ENCODE measurements at regions not wholly inside any gene's neighbourhood (a gene's known extent, or its start where the extent isn't known, plus 50 kb on each side); places are given as distances from the start of the nearest gene placed in this dataset.

- no peak for TF ChIP-seq ATF3 (IDR thresholded peaks at IDR 0.05)
- TF ChIP-seq CTCF (IDR thresholded peaks at IDR 0.05; ENCODE audit: low read depth, low read length, missing input control), result no peak
- TF ChIP-seq ZBTB33 (IDR thresholded peaks at IDR 0.05), result no peak
- TF ChIP-seq REST (IDR thresholded peaks at IDR 0.05), result no peak
- no peak for TF ChIP-seq RAD21 (IDR thresholded peaks at IDR 0.05)
- TF ChIP-seq SP1 (IDR thresholded peaks at IDR 0.05), result no peak
- TF ChIP-seq TAF1 (conservative IDR thresholded peaks at IDR 0.05), result no peak
- TF ChIP-seq YY1 (IDR thresholded peaks at IDR 0.05), result no peak
- TF ChIP-seq EGR1 (IDR thresholded peaks at IDR 0.05; ENCODE audit: low read depth in 2 of 2), result no peak
These were observed 306.6 kb upstream of the MIS18BP1 start for GRCh38 chr14:45559626-45560025.

Data from liver (tissue), 3 donors.